H1 (cell line): ENCODE measurements at regions not wholly inside any gene's neighbourhood (a gene's known extent, or its start where the extent isn't known, plus 50 kb on each side); places are given as distances from the start of the nearest gene placed in this dataset.

Experiments used
- CTCF ChIA-PET: fragments of 300-600 bp; sonication (Branson Sonifier 250); formaldehyde crosslinking; loops from one replicate; lab custom pipeline; 2021; ENCODE audit not compliant: partially characterized antibody; lab: Charles Lee
- POLR2A ChIA-PET: fragments of 300-600 bp; sonication (Branson Sonifier 250); formaldehyde crosslinking; loops from one replicate; lab custom pipeline; 2021; ENCODE audit warnings: inconsistent platforms; ENCODE audit not compliant: partially characterized antibody; lab: Charles Lee
- DNase-seq, 2 experiments: peaks; one replicate each; pipeline versions ENCODE4 v3.0.0 to v3.0.0-alpha.2; 2010 to 2022; ENCODE audit warnings: low spot score in 2 of 2, low read depth in 1 of 2, mixed read lengths in 1 of 2
- FAIRE-seq: peaks from 2 replicates; lab custom pipeline; 2011; peaks lifted over from hg19 to GRCh38; lab: Jason Lieb, UNC
- H2AFZ ChIP-seq: 2 replicates; pipeline ENCODE4 v1.8.1; 2012; ENCODE audit warnings: low read length, inconsistent platforms
- H2AK5ac ChIP-seq: 2 replicates; pipeline ENCODE4 v1.6.1; 2013; ENCODE audit warnings: low read depth, low read length
- H2BK120ac ChIP-seq: replicated peaks from 2 replicates; pipeline ENCODE3; 2013; ENCODE audit warnings: low read depth, low read length, inconsistent platforms
- H2BK12ac ChIP-seq: 2 replicates; pipeline ENCODE4 v1.6.1; 2013; ENCODE audit warnings: low read depth, low read length
- H2BK15ac ChIP-seq: 2 replicates; pipeline ENCODE4 v1.6.1; 2013; ENCODE audit warnings: low read length
- H2BK20ac ChIP-seq: 2 replicates; pipeline ENCODE4 v1.6.1; 2013; ENCODE audit warnings: low read length
- H2BK5ac ChIP-seq: 2 replicates; pipeline ENCODE4 v1.6.1; 2013; ENCODE audit warnings: low read depth, low read length
- H3K14ac ChIP-seq: 2 replicates; pipeline ENCODE4 v1.6.1; 2013; ENCODE audit warnings: inconsistent platforms; ENCODE audit not compliant: insufficient read length
- H3K18ac ChIP-seq: 2 replicates; pipeline ENCODE4 v1.6.1; 2013; ENCODE audit warnings: low read length; ENCODE audit errors: extremely low read depth
- H3K23ac ChIP-seq: 2 replicates; pipeline ENCODE4 v1.6.1; 2013; ENCODE audit warnings: inconsistent platforms; ENCODE audit not compliant: insufficient read length
- H3K23me2 ChIP-seq: 2 replicates; pipeline ENCODE4 v1.6.1; 2013; ENCODE audit warnings: low read depth, low read length
- H3K27ac ChIP-seq: 2 replicates; pipeline ENCODE4 v1.6.1; 2011; ENCODE audit warnings: low read depth, low read length, inconsistent platforms
- H3K27me3 ChIP-seq, 4 experiments: replicated peaks in 1 of 4; 1 replicate in 1 of 4; 2 replicates in 3 of 4; pipeline versions ENCODE4 v1.6.1 to v1.8.1; 2011 to 2013; ENCODE audit warnings: low read length in 3 of 4, mild to moderate bottlenecking in 3 of 4, inconsistent platforms in 2 of 4, mixed read lengths in 2 of 4, moderate library complexity in 1 of 4; ENCODE audit not compliant: control insufficient read depth in 3 of 4, insufficient read depth in 3 of 4; ENCODE audit errors: extremely low read depth in 1 of 4
- H3K36me3 ChIP-seq, 4 experiments: 2 replicates each; pipeline versions ENCODE4 v1.6.1 to v1.8.1; 2011 to 2013; ENCODE audit warnings: mild to moderate bottlenecking in 4 of 4, low read length in 3 of 4, moderate library complexity in 2 of 4, control low read depth in 1 of 4, inconsistent platforms in 1 of 4; ENCODE audit not compliant: insufficient read depth in 4 of 4, control insufficient read depth in 2 of 4
- H3K4ac ChIP-seq: replicated peaks from 2 replicates; pipeline ENCODE3; 2013; ENCODE audit warnings: low read length, low read depth, mixed read lengths, inconsistent platforms; ENCODE audit not compliant: insufficient read length
- H3K4me1 ChIP-seq, 4 experiments: replicated peaks in 1 of 4; 1 replicate in 1 of 4; 2 replicates in 3 of 4; pipeline versions ENCODE4 v1.6.1 to v1.8.1; 2011 to 2013; ENCODE audit warnings: low read length in 3 of 4, inconsistent platforms in 2 of 4, mixed read lengths in 1 of 4; ENCODE audit not compliant: insufficient read depth in 4 of 4, control insufficient read depth in 3 of 4
- H3K4me2 ChIP-seq, 2 experiments: 2 replicates each; pipeline versions ENCODE4 v1.6.1 to v1.8.1; 2011 to 2013; ENCODE audit warnings: low read depth in 2 of 2, low read length in 2 of 2, control low read depth in 1 of 2, inconsistent platforms in 1 of 2, mild to moderate bottlenecking in 1 of 2; ENCODE audit not compliant: insufficient read depth in 1 of 2
- H3K4me3 ChIP-seq, 4 experiments: fragments of 200-600, 300-600 bp in 1 of 4; sonication (generic), shearing (Covaris generic), sonication (Bioruptor Twin) in 1 of 4; 2 replicates each; pipeline versions ENCODE4 v1.5.1 to v1.8.1; 2011 to 2016; ENCODE audit warnings: low read length in 4 of 4, low read depth in 3 of 4, control low read depth in 2 of 4, inconsistent platforms in 2 of 4, mild to moderate bottlenecking in 2 of 4, mixed read lengths in 1 of 4, moderate library complexity in 1 of 4; ENCODE audit not compliant: insufficient read depth in 2 of 4; ENCODE audit errors: extremely low read depth in 1 of 4
- H3K56ac ChIP-seq: replicated peaks from 2 replicates; pipeline ENCODE3; 2013; ENCODE audit warnings: low read depth, mild to moderate bottlenecking, mixed read lengths, low read length, inconsistent platforms; ENCODE audit not compliant: insufficient read length
- H3K79me1 ChIP-seq: 2 replicates; pipeline ENCODE4 v1.6.1; 2013; ENCODE audit warnings: low read depth, low read length, control low read depth
- H3K79me2 ChIP-seq, 2 experiments: 2 replicates each; pipeline versions ENCODE4 v1.6.1 to v1.8.1; 2012 to 2013; ENCODE audit warnings: low read length in 2 of 2, mild to moderate bottlenecking in 2 of 2, inconsistent platforms in 1 of 2; ENCODE audit not compliant: insufficient read depth in 2 of 2, control insufficient read depth in 1 of 2
- H3K9ac ChIP-seq, 4 experiments: replicated peaks in 1 of 4; 1 replicate in 1 of 4; 2 replicates in 3 of 4; pipeline versions ENCODE4 v1.6.1 to v1.8.1; 2011 to 2013; ENCODE audit warnings: low read depth in 3 of 4, low read length in 3 of 4, control low read depth in 2 of 4, mild to moderate bottlenecking in 2 of 4, moderate library complexity in 2 of 4, inconsistent platforms in 1 of 4; ENCODE audit errors: extremely low read depth in 1 of 4
- H3K9me3 ChIP-seq, 2 experiments: 2 replicates each; pipeline versions ENCODE4 v1.6.1 to v1.8.1; 2012 to 2013; ENCODE audit warnings: mild to moderate bottlenecking in 2 of 2, moderate library complexity in 2 of 2, control low read depth in 1 of 2, inconsistent platforms in 1 of 2, low read depth in 1 of 2, low read length in 1 of 2, mixed read lengths in 1 of 2; ENCODE audit not compliant: insufficient read depth in 2 of 2
- H4K20me1 ChIP-seq, 2 experiments: replicated peaks in 1 of 2; 2 replicates each; pipeline versions ENCODE3 to v1.8.1; 2011 to 2013; ENCODE audit warnings: inconsistent platforms in 2 of 2, low read length in 2 of 2, mild to moderate bottlenecking in 1 of 2; ENCODE audit not compliant: insufficient read depth in 2 of 2, control insufficient read depth in 1 of 2
- H4K5ac ChIP-seq: 2 replicates; pipeline ENCODE4 v1.6.1; 2013; ENCODE audit warnings: low read length, low read depth, mixed read lengths, inconsistent platforms; ENCODE audit not compliant: insufficient read length
- H4K8ac ChIP-seq: 2 replicates; pipeline ENCODE4 v1.8.0; 2013; ENCODE audit warnings: mild to moderate bottlenecking, moderate library complexity, low read length, inconsistent platforms; ENCODE audit not compliant: insufficient read depth; ENCODE audit errors: extremely low read depth
- H4K91ac ChIP-seq: replicated peaks from 2 replicates; pipeline ENCODE3; 2013; ENCODE audit warnings: low read length, mixed read lengths, inconsistent platforms; ENCODE audit not compliant: insufficient read length
- ATF3 ChIP-seq: IDR thresholded peaks from 2 replicates; pipeline ENCODE4 v1.6.1; 2011; ENCODE audit warnings: low read depth, mild to moderate bottlenecking, low read length; ENCODE audit not compliant: insufficient read depth
- FOSL1 ChIP-seq: IDR thresholded peaks from 2 replicates; pipeline ENCODE4 v1.6.1; 2011; ENCODE audit warnings: mild to moderate bottlenecking, low read depth, low read length, moderate library complexity; ENCODE audit not compliant: insufficient read depth
- JUN ChIP-seq: IDR thresholded peaks from 2 replicates; pipeline ENCODE4 v1.6.1; 2011; ENCODE audit warnings: low read depth, mild to moderate bottlenecking, improper control_type of control experiment, low read length
- KDM1A ChIP-seq: fragments of 200-600, 300-600 bp; sonication (generic); IDR thresholded peaks from 2 replicates; pipeline ENCODE4 v1.7.1; 2016; ENCODE audit warnings: mild to moderate bottlenecking, low read length, borderline replicate concordance
- RNF2 ChIP-seq: fragments of 200-900, 300-1000 bp; sonication (generic); IDR thresholded peaks from 2 replicates; pipeline ENCODE4 v1.7.1; 2016; ENCODE audit warnings: borderline replicate concordance, low read depth, mild to moderate bottlenecking, antibody characterized with exemption, low read length; ENCODE audit not compliant: poor library complexity, severe bottlenecking; ENCODE audit errors: missing control alignments
- RXRA ChIP-seq: IDR thresholded peaks from 2 replicates; pipeline ENCODE4 v1.6.1; 2011; ENCODE audit warnings: low read depth, mild to moderate bottlenecking, low read length, moderate library complexity; ENCODE audit not compliant: insufficient read depth
- SIRT6 ChIP-seq: IDR thresholded peaks from one replicate; pipeline ENCODE4 v1.7.1; 2012; ENCODE audit warnings: low read length, inconsistent platforms
- SP2 ChIP-seq: IDR thresholded peaks from 2 replicates; pipeline ENCODE4 v1.6.1; 2012; ENCODE audit warnings: mild to moderate bottlenecking, low read length, inconsistent platforms
- YY1 ChIP-seq: IDR thresholded peaks from 2 replicates; pipeline ENCODE4 v1.6.1; 2011; ENCODE audit warnings: low read depth, mild to moderate bottlenecking, low read length
- WGBS, 2 experiments: shearing (Covaris generic) in 1 of 2; methylation state at CpG; one replicate each; pipeline versions ENCODE4 v1.1.6 to v1.1.7; 2013 to 2015; ENCODE audit warnings: low lambda C conversion rate in 2 of 2, mixed read lengths in 2 of 2, inconsistent platforms in 1 of 2, low coverage in 1 of 2, missing lambda C conversion rate in 1 of 2; ENCODE audit not compliant: insufficient replicate concordance in 2 of 2, insufficient coverage in 1 of 2, insufficient read length in 1 of 2; ENCODE audit errors: extremely low coverage in 1 of 2, missing lambda C conversion rate in 1 of 2; 5-methylcytosine and 5-hydroxymethylcytosine counted together

DNA sequence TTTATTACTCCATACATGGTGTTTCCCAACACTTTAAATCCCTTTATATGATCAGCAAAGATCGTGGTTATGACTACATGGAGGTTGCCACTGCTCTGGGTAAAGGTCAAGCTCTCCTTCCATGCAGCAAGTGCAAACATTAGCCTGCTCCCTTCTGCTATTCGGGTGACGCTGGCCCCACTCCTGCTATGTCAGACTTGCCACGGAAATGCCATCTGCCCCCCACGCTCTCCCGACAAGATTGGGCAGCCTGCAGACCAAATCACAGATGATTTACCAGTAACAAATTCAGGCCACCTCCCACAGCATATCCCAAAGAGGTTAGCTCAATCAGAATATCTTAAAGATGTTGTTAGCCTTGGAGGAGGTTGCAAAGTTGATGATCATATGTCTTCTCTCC, 77.8 kb upstream of the MGMT start:
- ChIA-PET POLR2A (no interaction called here), CTCF (interaction anchor here (0.7 kb wide), 1 partner anchor 270 kb away, joined by 3 read pairs; no protein-coding TSS in a partner anchor)
- Histone ChIP-seq H3K18ac (no peak overlapping the region), H3K4me2 (no peak overlapping the region), H3K79me1 (no peaks in the 10 kb centered on the region), H2BK15ac (no peak overlapping the region), H2BK120ac (no peak overlapping the region), H2BK12ac (no peak overlapping the region), H3K23ac (no peak overlapping the region), H3K23me2 (no peaks in the 10 kb centered on the region), H4K91ac (no peak overlapping the region), H3K9me3 (no peaks in the 10 kb centered on the region), H3K56ac (no peak overlapping the region), H4K5ac (no peak overlapping the region), H3K27ac (no peak overlapping the region), H2AK5ac (no peak overlapping the region), H4K8ac (no peak overlapping the region), H3K4me3 (no peak overlapping the region), H3K36me3 (no peaks in the 10 kb centered on the region), H3K4ac (no peak overlapping the region), H3K14ac (no peak overlapping the region), H3K4me1 (no peaks in the 10 kb centered on the region), H2BK5ac (no peak overlapping the region), H2BK20ac (no peak overlapping the region), H3K27me3 (no peaks in the 10 kb centered on the region), H3K79me2 (no peaks in the 10 kb centered on the region), H3K9ac (no peak overlapping the region), H4K20me1 (no peaks in the 10 kb centered on the region), H2AFZ (no peak overlapping the region)
- DNase-seq (no peak), FAIRE-seq (no peak)
- TF ChIP-seq SP2 (no peak), YY1 (no peak), ATF3 (no peak), JUN (no peak), RNF2 (no peak), FOSL1 (no peak), RXRA (no peak), SIRT6 (no peak), KDM1A (no peak)
- 93% methylated on average over 6 of the region's 6 CpGs; no CpG with 5 or more reads in 1 of the 2 experiments for WGBS, 2 experiments
